ENCODE measurements at regions not wholly inside any gene's neighbourhood (a gene's known extent, or its start where the extent isn't known, plus 50 kb on each side); places are given as distances from the start of the nearest gene placed in this dataset.

- no peak overlapping the region for H3K4me3 Mint-ChIP-seq
- CTCF ChIA-PET, result no interaction called here
- H3K4me3 ChIP-seq (ENCODE audit: control extremely low read depth in 1 of 5, extremely low read depth in 1 of 5, insufficient read depth in 1 of 5, low read depth in 2 of 5, low read length in 4 of 5), result no peak overlapping the region
- H3K27me3 Mint-ChIP-seq, result peaks cover 28% of the 10 kb centered on the region
- H3K4me2 ChIP-seq (replicated peaks; ENCODE audit: low read depth, low read length, poor library complexity, severe bottlenecking), result no peak overlapping the region
- no peak for TF ChIP-seq EZH2 (IDR thresholded peaks at IDR 0.05; ENCODE audit: borderline replicate concordance, insufficient read depth, low read depth, low read length, poor library complexity, severe bottlenecking)
- TF ChIP-seq CTCF (IDR thresholded peaks at IDR 0.05), result no peak
- no peak overlapping the region for H3K27ac ChIP-seq (ENCODE audit: low read length in 2 of 2)
- DNase-seq, result no peak
- H3K27ac Mint-ChIP-seq, result no peak overlapping the region
- WGBS (ENCODE audit: insufficient coverage), result 88% methylated on average over 3 of the region's 11 CpGs
- no peak for ATAC-seq (ENCODE audit: low read depth)
- peaks cover 16% of the 10 kb centered on the region for H3K4me1 Mint-ChIP-seq
- H2AFZ ChIP-seq (ENCODE audit: insufficient read depth, low read depth, low read length, poor library complexity, severe bottlenecking), result no peak overlapping the region
- intact Hi-C loops (cut with micrococcal nuclease), result no loop called here
- no peak overlapping the region for H3K9ac ChIP-seq (ENCODE audit: low read length)
- no peaks in the 10 kb centered on the region for H3K79me2 ChIP-seq (ENCODE audit: control insufficient read depth, insufficient read depth, low read length)
- POLR2A ChIA-PET, result no interaction called here
- no peaks in the 10 kb centered on the region for H3K9me3 ChIP-seq (ENCODE audit: control extremely low read depth in 1 of 3, control insufficient read depth in 2 of 3, insufficient read depth in 1 of 3, low read length in 2 of 3)
- H3K27me3 ChIP-seq (replicated peaks in 1 of 4; ENCODE audit: control extremely low read depth in 1 of 4, control insufficient read depth in 3 of 4, insufficient read depth in 4 of 4, low read length in 3 of 4), result peaks cover 0 to 6% (median 0%) of the 10 kb centered on the region in 4 experiments
- H4K20me1 ChIP-seq (ENCODE audit: control insufficient read depth, insufficient read depth, low read length, poor library complexity, severe bottlenecking), result no peaks in the 10 kb centered on the region
- H3K36me3 ChIP-seq (replicated peaks in 1 of 2; ENCODE audit: control extremely low read depth in 1 of 2, control insufficient read depth in 1 of 2, extremely low read depth in 1 of 2, insufficient read depth in 2 of 2, low read length in 1 of 2), result no peaks in the 10 kb centered on the region
- H3K9me3 Mint-ChIP-seq (ENCODE audit: insufficient read depth), result no peaks in the 10 kb centered on the region
- peaks cover 8 to 10% of the 10 kb centered on the region in 2 donors for H3K4me1 ChIP-seq (ENCODE audit: control insufficient read depth in 2 of 2, insufficient read depth in 2 of 2, low read length in 2 of 2)
Measured at GRCh38 chr2:207257251-207258250, 91.8 kb upstream of the KLF7 start.

Data from B cell (primary cell).